ENCODE measurements at regions not wholly inside any gene's neighbourhood (a gene's known extent, or its start where the extent isn't known, plus 50 kb on each side); places are given as distances from the start of the nearest gene placed in this dataset.

DNA sequence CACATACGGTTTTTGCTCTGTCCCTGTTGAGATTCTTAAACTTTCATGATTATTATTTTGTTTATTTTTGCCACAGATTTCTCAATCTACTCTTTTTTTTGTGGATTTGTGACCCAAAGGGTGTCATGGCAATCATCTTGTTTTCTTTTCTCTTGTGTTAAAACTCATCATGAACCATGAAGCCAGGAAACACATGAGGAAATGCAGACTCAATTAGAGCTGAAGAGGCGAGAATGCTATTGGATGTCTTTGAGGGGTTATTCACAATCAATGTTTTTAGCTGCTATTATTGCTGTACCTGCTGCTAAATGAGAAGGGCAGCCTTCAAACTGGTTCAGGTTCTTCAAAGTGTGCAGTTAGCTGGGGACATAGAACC, 99.5 kb upstream of the MMADHC start:
- TF ChIP-seq EZH2phosphoT487 (IDR thresholded peaks at IDR 0.05; ENCODE audit: insufficient read depth, low read depth) (no peak), EZH2 (IDR thresholded peaks at IDR 0.05; ENCODE audit: insufficient read depth, poor library complexity, severe bottlenecking) (no peak)
